ENCODE measurements at regions not wholly inside any gene's neighbourhood (a gene's known extent, or its start where the extent isn't known, plus 50 kb on each side); places are given as distances from the start of the nearest gene placed in this dataset.

GRCh38 chr5:131064669-131065371 is 100.2 kb downstream of the HINT1 start:
- H4K5ac ChIP-seq (ENCODE audit: insufficient read length, low read depth, low read length): no peak overlapping the region
- H2BK15ac ChIP-seq (ENCODE audit: low read length): no peak overlapping the region
- no peak overlapping the region for H3K27ac ChIP-seq (ENCODE audit: low read depth, low read length)
- no peaks in the 10 kb centered on the region for H3K79me2 ChIP-seq (ENCODE audit: control insufficient read depth in 1 of 2, insufficient read depth in 2 of 2, low read length in 2 of 2)
- no peaks in the 10 kb centered on the region for H4K20me1 ChIP-seq (replicated peaks in 1 of 2; ENCODE audit: control insufficient read depth in 1 of 2, insufficient read depth in 2 of 2, low read length in 2 of 2)
- H2AFZ ChIP-seq (ENCODE audit: low read length): no peak overlapping the region
- H4K8ac ChIP-seq (ENCODE audit: extremely low read depth, insufficient read depth, low read length): no peak overlapping the region
- no peaks in the 10 kb centered on the region for H3K23me2 ChIP-seq (ENCODE audit: low read depth, low read length)
- H3K4me2 ChIP-seq (ENCODE audit: insufficient read depth in 1 of 2, low read depth in 2 of 2, low read length in 2 of 2): no peak overlapping the region
- no peak overlapping the region for H2BK120ac ChIP-seq (replicated peaks; ENCODE audit: low read depth, low read length)
- peaks cover 9 to 14% of the 10 kb centered on the region in 2 experiments; a peak in 3 of 4 replicates for H3K9me3 ChIP-seq (ENCODE audit: insufficient read depth in 2 of 2, low read depth in 1 of 2, low read length in 1 of 2)
- H3K23ac ChIP-seq (ENCODE audit: insufficient read length): no peak overlapping the region
- ChIA-PET CTCF (ENCODE audit: partially characterized antibody) (no interaction called here), POLR2A (ENCODE audit: partially characterized antibody) (no interaction called here)
- no peak overlapping the region for H2BK20ac ChIP-seq (ENCODE audit: low read length)
- no peak overlapping the region for H3K18ac ChIP-seq (ENCODE audit: extremely low read depth, low read length)
- no peak overlapping the region for H4K91ac ChIP-seq (replicated peaks; ENCODE audit: insufficient read length, low read length)
- H3K27me3 ChIP-seq (replicated peaks in 1 of 4; ENCODE audit: control insufficient read depth in 3 of 4, extremely low read depth in 1 of 4, insufficient read depth in 3 of 4, low read length in 3 of 4): no peaks in the 10 kb centered on the region
- H2BK5ac ChIP-seq (ENCODE audit: low read depth, low read length): no peak overlapping the region
- H2AK5ac ChIP-seq (ENCODE audit: low read depth, low read length): no peak overlapping the region
- H3K4me1 ChIP-seq (replicated peaks in 1 of 4; ENCODE audit: control insufficient read depth in 3 of 4, insufficient read depth in 4 of 4, low read length in 3 of 4): no peaks in the 10 kb centered on the region
- no peak for TF ChIP-seq KDM4A (IDR thresholded peaks at IDR 0.05; ENCODE audit: low read depth, low read length, severe bottlenecking)
- no peak for TF ChIP-seq CBX8 (IDR thresholded peaks at IDR 0.05; ENCODE audit: borderline replicate concordance, low read depth, low read length)
- no peak for TF ChIP-seq POU5F1 (IDR thresholded peaks at IDR 0.05; ENCODE audit: low read depth, low read length)
- TF ChIP-seq KDM5A (IDR thresholded peaks at IDR 0.05; ENCODE audit: low read length): no peak
- TF ChIP-seq, protein P1, sequence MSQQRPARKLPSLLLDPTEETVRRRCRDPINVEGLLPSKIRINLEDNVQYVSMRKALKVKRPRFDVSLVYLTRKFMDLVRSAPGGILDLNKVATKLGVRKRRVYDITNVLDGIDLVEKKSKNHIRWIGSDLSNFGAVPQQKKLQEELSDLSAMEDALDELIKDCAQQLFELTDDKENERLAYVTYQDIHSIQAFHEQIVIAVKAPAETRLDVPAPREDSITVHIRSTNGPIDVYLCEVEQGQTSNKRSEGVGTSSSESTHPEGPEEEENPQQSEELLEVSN (IDR thresholded peaks at IDR 0.05): no peak
- no peak for TF ChIP-seq MAFK (IDR thresholded peaks at IDR 0.05; ENCODE audit: low read depth, low read length)
- TF ChIP-seq NANOG (IDR thresholded peaks at IDR 0.05; ENCODE audit: insufficient read depth, low read depth, low read length, poor library complexity, severe bottlenecking): no peak
- H3K36me3 ChIP-seq (ENCODE audit: control insufficient read depth in 2 of 4, insufficient read depth in 4 of 4, low read length in 3 of 4): no peaks in the 10 kb centered on the region
- H3K4me3 ChIP-seq (ENCODE audit: extremely low read depth in 1 of 4, insufficient read depth in 2 of 4, low read depth in 3 of 4, low read length in 4 of 4): no peak overlapping the region
- no peak overlapping the region for H3K9ac ChIP-seq (replicated peaks in 1 of 4; ENCODE audit: extremely low read depth in 1 of 4, low read depth in 3 of 4, low read length in 3 of 4)
- FAIRE-seq (no peak), DNase-seq (ENCODE audit: low read depth in 1 of 2, low spot score in 2 of 2) (no peak)
- H3K56ac ChIP-seq (replicated peaks; ENCODE audit: insufficient read length, low read depth, low read length): no peak overlapping the region
- H3K79me1 ChIP-seq (ENCODE audit: low read depth, low read length): no peaks in the 10 kb centered on the region
- no peak overlapping the region for H3K14ac ChIP-seq (ENCODE audit: insufficient read length)
- H3K4ac ChIP-seq (replicated peaks; ENCODE audit: insufficient read length, low read depth, low read length): no peak overlapping the region
- no peak overlapping the region for H2BK12ac ChIP-seq (ENCODE audit: low read depth, low read length)

All from H1 (cell line).